ENCODE measurements at regions not wholly inside any gene's neighbourhood (a gene's known extent, or its start where the extent isn't known, plus 50 kb on each side); places are given as distances from the start of the nearest gene placed in this dataset.

GRCh38 chr4:137655302-137655701, 123.0 kb upstream of the PCDH18 start:
- Histone ChIP-seq H3K79me2 (ENCODE audit: insufficient read depth, low read depth, low read length) (no peaks in the 10 kb centered on the region), H4K20me1 (ENCODE audit: insufficient read depth, low read length) (no peaks in the 10 kb centered on the region), H3K4me1 (ENCODE audit: insufficient read depth, low read length, poor library complexity, severe bottlenecking) (no peaks in the 10 kb centered on the region), H3K27ac (ENCODE audit: low read depth, low read length, poor library complexity, severe bottlenecking) (no peak overlapping the region), H2AFZ (ENCODE audit: low read length) (no peak overlapping the region), H3K9me2 (ENCODE audit: insufficient read depth, low read length) (no peaks in the 10 kb centered on the region), H3K4me3 (ENCODE audit: low read depth, low read length, poor library complexity, severe bottlenecking) (no peak overlapping the region), H3K4me2 (ENCODE audit: low read length) (no peak overlapping the region), H3K36me3 (ENCODE audit: insufficient read depth, low read length) (no peaks in the 10 kb centered on the region), H3K9me3 (ENCODE audit: low read length) (no peaks in the 10 kb centered on the region)
- intact Hi-C loops (cut with micrococcal nuclease; ENCODE audit: unreplicated experiment): no loop called here
- POLR2A ChIA-PET: no interaction called here
- no peak for DNase-seq (ENCODE audit: low spot score)
- TF ChIP-seq EZH2phosphoT487 (IDR thresholded peaks at IDR 0.05; ENCODE audit: borderline replicate concordance, low read depth, low read length) (no peak), CTCF (conservative IDR thresholded peaks at IDR 0.05; ENCODE audit: low read length) (no peak)
- CTCF ChIA-PET (ENCODE audit: unreplicated experiment): no interaction called here
- no TSS peak for BruUV-seq (replicated peaks)

DNA sequence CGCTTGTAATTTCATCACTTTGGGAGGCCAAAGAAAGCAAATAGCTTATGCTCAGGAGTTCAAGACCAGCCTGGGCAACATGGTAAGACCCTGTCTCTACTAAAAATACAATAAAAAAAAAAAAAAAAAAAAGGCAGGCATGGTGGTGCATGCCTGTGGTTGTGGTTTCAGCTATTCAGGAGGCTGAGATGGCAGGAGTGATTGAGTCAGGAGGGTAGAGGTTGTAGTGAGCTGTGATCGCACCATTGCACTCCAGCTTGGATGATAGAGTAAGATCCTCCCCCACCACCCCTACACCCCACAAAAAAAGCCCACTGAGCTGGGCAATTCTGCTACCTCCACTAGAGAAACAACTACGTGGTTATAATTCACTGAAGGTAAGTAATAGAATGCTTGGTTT, 118.8 kb upstream of the PCDH18 start:
- ChIA-PET POLR2A (interaction anchor here (0.7 kb wide), 1 partner anchor 19 kb away, joined by 7 read pairs; no protein-coding TSS in a partner anchor), CTCF (ENCODE audit: unreplicated experiment) (no interaction called here)
- no peak for TF ChIP-seq CTCF (conservative IDR thresholded peaks at IDR 0.05; ENCODE audit: low read length)
- TF ChIP-seq EZH2phosphoT487 (IDR thresholded peaks at IDR 0.05; ENCODE audit: borderline replicate concordance, low read depth, low read length): no peak
- H3K36me3 ChIP-seq (ENCODE audit: insufficient read depth, low read length): no peaks in the 10 kb centered on the region
- H3K79me2 ChIP-seq (ENCODE audit: insufficient read depth, low read depth, low read length): no peaks in the 10 kb centered on the region
- no peaks in the 10 kb centered on the region for H3K4me1 ChIP-seq (ENCODE audit: insufficient read depth, low read length, poor library complexity, severe bottlenecking)
- no peak overlapping the region for H3K4me3 ChIP-seq (ENCODE audit: low read depth, low read length, poor library complexity, severe bottlenecking)
- H3K4me2 ChIP-seq (ENCODE audit: low read length): no peak overlapping the region
- DNase-seq (ENCODE audit: low spot score): no peak
- H2AFZ ChIP-seq (ENCODE audit: low read length): no peak overlapping the region
- intact Hi-C loops (cut with micrococcal nuclease; ENCODE audit: unreplicated experiment): no loop called here
- H3K9me2 ChIP-seq (ENCODE audit: insufficient read depth, low read length): no peaks in the 10 kb centered on the region
- BruUV-seq (replicated peaks): no TSS peak
- H3K27ac ChIP-seq (ENCODE audit: low read depth, low read length, poor library complexity, severe bottlenecking): no peak overlapping the region
- H4K20me1 ChIP-seq (ENCODE audit: insufficient read depth, low read length): no peaks in the 10 kb centered on the region
- H3K9me3 ChIP-seq (ENCODE audit: low read length): no peaks in the 10 kb centered on the region

GRCh38 chr4:137649711-137650450, 117.6 kb upstream of the PCDH18 start:
- no peaks in the 10 kb centered on the region for H3K36me3 ChIP-seq (ENCODE audit: insufficient read depth, low read length)
- no peaks in the 10 kb centered on the region for H3K79me2 ChIP-seq (ENCODE audit: insufficient read depth, low read depth, low read length)
- POLR2A ChIA-PET: no interaction called here
- intact Hi-C loops (cut with micrococcal nuclease; ENCODE audit: unreplicated experiment): no loop called here
- H3K27ac ChIP-seq (ENCODE audit: low read depth, low read length, poor library complexity, severe bottlenecking): no peak overlapping the region
- TF ChIP-seq EZH2phosphoT487 (IDR thresholded peaks at IDR 0.05; ENCODE audit: borderline replicate concordance, low read depth, low read length) (no peak), CTCF (conservative IDR thresholded peaks at IDR 0.05; ENCODE audit: low read length) (no peak)
- no peak overlapping the region for H3K4me2 ChIP-seq (ENCODE audit: low read length)
- H2AFZ ChIP-seq (ENCODE audit: low read length): no peak overlapping the region
- CTCF ChIA-PET (ENCODE audit: unreplicated experiment): no interaction called here
- DNase-seq (ENCODE audit: low spot score): no peak
- H3K4me3 ChIP-seq (ENCODE audit: low read depth, low read length, poor library complexity, severe bottlenecking): no peak overlapping the region
- no TSS peak for BruUV-seq (replicated peaks)
- H4K20me1 ChIP-seq (ENCODE audit: insufficient read depth, low read length): no peaks in the 10 kb centered on the region
- no peaks in the 10 kb centered on the region for H3K9me3 ChIP-seq (ENCODE audit: low read length)
- no peaks in the 10 kb centered on the region for H3K9me2 ChIP-seq (ENCODE audit: insufficient read depth, low read length)
- no peaks in the 10 kb centered on the region for H3K4me1 ChIP-seq (ENCODE audit: insufficient read depth, low read length, poor library complexity, severe bottlenecking)
